ENCODE measurements at regions not wholly inside any gene's neighbourhood (a gene's known extent, or its start where the extent isn't known, plus 50 kb on each side); places are given as distances from the start of the nearest gene placed in this dataset.

DNA sequence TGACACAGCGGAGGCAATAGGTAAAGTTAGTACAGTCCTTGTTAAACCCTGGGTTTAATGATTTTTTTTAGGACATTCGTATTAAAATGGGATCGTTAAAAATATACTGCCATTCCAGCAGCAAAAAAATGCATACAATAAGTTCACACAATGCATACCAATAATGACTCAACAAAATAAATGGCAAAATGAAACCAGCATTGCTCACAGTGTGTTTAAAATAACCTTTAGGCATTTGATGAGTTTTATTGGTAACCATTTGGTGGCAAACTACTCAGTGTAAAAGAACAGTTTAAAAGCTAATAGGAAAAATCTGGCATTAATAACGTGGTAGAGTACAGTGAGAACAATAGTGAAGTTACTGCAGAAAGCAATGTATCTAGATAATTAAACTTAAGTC, 539.0 kb upstream of the PIK3C3 start:
- TF ChIP-seq EP300 (IDR thresholded peaks at IDR 0.05; ENCODE audit: low read depth), result no peak
- TF ChIP-seq, protein P1, sequence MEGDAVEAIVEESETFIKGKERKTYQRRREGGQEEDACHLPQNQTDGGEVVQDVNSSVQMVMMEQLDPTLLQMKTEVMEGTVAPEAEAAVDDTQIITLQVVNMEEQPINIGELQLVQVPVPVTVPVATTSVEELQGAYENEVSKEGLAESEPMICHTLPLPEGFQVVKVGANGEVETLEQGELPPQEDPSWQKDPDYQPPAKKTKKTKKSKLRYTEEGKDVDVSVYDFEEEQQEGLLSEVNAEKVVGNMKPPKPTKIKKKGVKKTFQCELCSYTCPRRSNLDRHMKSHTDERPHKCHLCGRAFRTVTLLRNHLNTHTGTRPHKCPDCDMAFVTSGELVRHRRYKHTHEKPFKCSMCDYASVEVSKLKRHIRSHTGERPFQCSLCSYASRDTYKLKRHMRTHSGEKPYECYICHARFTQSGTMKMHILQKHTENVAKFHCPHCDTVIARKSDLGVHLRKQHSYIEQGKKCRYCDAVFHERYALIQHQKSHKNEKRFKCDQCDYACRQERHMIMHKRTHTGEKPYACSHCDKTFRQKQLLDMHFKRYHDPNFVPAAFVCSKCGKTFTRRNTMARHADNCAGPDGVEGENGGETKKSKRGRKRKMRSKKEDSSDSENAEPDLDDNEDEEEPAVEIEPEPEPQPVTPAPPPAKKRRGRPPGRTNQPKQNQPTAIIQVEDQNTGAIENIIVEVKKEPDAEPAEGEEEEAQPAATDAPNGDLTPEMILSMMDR (IDR thresholded peaks at IDR 0.05), result no peak
- no peak for TF ChIP-seq POLR2A (IDR thresholded peaks at IDR 0.05)
